Endodermal cell (in vitro differentiated cells): ENCODE measurements at regions not wholly inside any gene's neighbourhood (a gene's known extent, or its start where the extent isn't known, plus 50 kb on each side); places are given as distances from the start of the nearest gene placed in this dataset.

ENCODE experiments used
- DNase-seq: peaks from one replicate; pipeline ENCODE4 v3.0.0-alpha.2; 2017
- H3K27ac ChIP-seq: 2 replicates; pipeline ENCODE4 v1.5.1; 2013; ENCODE audit warnings: mild to moderate bottlenecking, low read depth, low read length, moderate library complexity
- H3K27me3 ChIP-seq: 2 replicates; pipeline ENCODE4 v1.6.1; 2013; ENCODE audit warnings: mild to moderate bottlenecking, low read length, moderate library complexity; ENCODE audit not compliant: insufficient read depth, control insufficient read depth, poor library complexity, severe bottlenecking
- H3K36me3 ChIP-seq: 2 replicates; pipeline ENCODE4 v1.7.0; 2013; ENCODE audit warnings: mild to moderate bottlenecking, low read length, moderate library complexity; ENCODE audit not compliant: control insufficient read depth, insufficient read depth
- H3K4me1 ChIP-seq: one replicate; pipeline ENCODE4 v1.7.0; 2013; ENCODE audit warnings: low read length; ENCODE audit not compliant: control insufficient read depth, insufficient read depth
- H3K4me3 ChIP-seq: 2 replicates; pipeline ENCODE4 v1.5.1; 2013; ENCODE audit warnings: mild to moderate bottlenecking, low read length, moderate library complexity
- H3K9ac ChIP-seq: 2 replicates; pipeline ENCODE4 v1.6.1; 2013; ENCODE audit warnings: mild to moderate bottlenecking, low read length, moderate library complexity; ENCODE audit not compliant: poor library complexity, severe bottlenecking; ENCODE audit errors: extremely low read depth
- H3K9me3 ChIP-seq: 2 replicates; pipeline ENCODE4 v1.6.1; 2013; ENCODE audit warnings: mild to moderate bottlenecking, low read length, moderate library complexity; ENCODE audit not compliant: control insufficient read depth
- H3K27ac Mint-ChIP-seq: 2 replicates; pipeline ENCODE4 v1.8.0; 2020; ENCODE audit warnings: mixed read lengths
- H3K27me3 Mint-ChIP-seq: 2 replicates; pipeline ENCODE4 v1.8.0; 2021; ENCODE audit warnings: mild to moderate bottlenecking, mixed read lengths; ENCODE audit not compliant: insufficient read depth
- H3K36me3 Mint-ChIP-seq: 2 replicates; pipeline ENCODE4 v1.8.0; 2020; ENCODE audit warnings: low read depth, mixed read lengths
- H3K4me1 Mint-ChIP-seq: 2 replicates; pipeline ENCODE4 v1.8.0; 2020; ENCODE audit warnings: mixed read lengths
- H3K4me3 Mint-ChIP-seq: 2 replicates; pipeline ENCODE4 v1.8.0; 2020; ENCODE audit warnings: mild to moderate bottlenecking, moderate library complexity, mixed read lengths
- H3K9me3 Mint-ChIP-seq: 2 replicates; pipeline ENCODE4 v1.8.0; 2020; ENCODE audit warnings: mild to moderate bottlenecking, mixed read lengths
- WGBS, 2 experiments: methylation state at CpG; one replicate each; pipeline versions ENCODE4 v1.1.5 to v1.1.7; 2013; ENCODE audit warnings: missing lambda C conversion rate in 2 of 2, mixed read lengths in 1 of 2; ENCODE audit not compliant: insufficient coverage in 1 of 2, insufficient read length in 1 of 2; 5-methylcytosine and 5-hydroxymethylcytosine counted together
- TF ChIP-seq, protein P1 (sequence below): fragments of 200-600 bp; sonication (generic); conservative IDR thresholded peaks from 2 replicates; pipeline ENCODE4 v1.5.0; 2021; ENCODE audit warnings: antibody characterized with exemption, mild to moderate bottlenecking

DNA sequence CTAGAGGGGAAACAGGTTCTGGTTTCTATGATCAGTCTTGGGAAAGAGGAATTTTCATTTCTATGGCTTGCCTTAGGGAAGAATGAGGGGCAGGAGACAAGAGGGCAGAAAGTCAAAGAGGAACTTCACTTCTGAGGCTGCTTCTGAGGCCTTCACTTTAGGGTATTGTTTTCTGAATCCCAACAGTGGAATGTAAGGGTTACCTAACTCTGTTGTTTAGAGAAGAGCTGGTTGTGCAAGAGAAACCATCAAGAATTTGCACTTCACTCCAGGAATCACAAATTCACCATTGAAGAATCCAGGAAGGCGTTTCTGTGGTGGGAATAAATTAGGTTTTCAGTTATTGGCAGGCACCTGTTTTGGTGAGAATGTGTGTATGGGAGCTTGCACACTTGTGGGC lies 126.7 kb upstream of the AMOT start:
- H3K27ac ChIP-seq, result no peak overlapping the region
- Mint-ChIP-seq H3K4me1 (peaks cover 4% of the 10 kb centered on the region), H3K27ac (no peak overlapping the region), H3K9me3 (no peaks in the 10 kb centered on the region), H3K27me3 (no peaks in the 10 kb centered on the region), H3K36me3 (no peaks in the 10 kb centered on the region), H3K4me3 (no peak overlapping the region)
- no peak for DNase-seq
- H3K9me3 ChIP-seq, result no peaks in the 10 kb centered on the region
- H3K36me3 ChIP-seq, result no peaks in the 10 kb centered on the region
- H3K4me3 ChIP-seq, result no peak overlapping the region
- 100% methylated on average over 1 of the region's 1 CpG; no CpG with 5 or more reads in 1 of the 2 experiments for WGBS, 2 experiments
- no peaks in the 10 kb centered on the region for H3K4me1 ChIP-seq
- no peak overlapping the region for H3K9ac ChIP-seq
- no peaks in the 10 kb centered on the region for H3K27me3 ChIP-seq
- TF ChIP-seq, protein P1, sequence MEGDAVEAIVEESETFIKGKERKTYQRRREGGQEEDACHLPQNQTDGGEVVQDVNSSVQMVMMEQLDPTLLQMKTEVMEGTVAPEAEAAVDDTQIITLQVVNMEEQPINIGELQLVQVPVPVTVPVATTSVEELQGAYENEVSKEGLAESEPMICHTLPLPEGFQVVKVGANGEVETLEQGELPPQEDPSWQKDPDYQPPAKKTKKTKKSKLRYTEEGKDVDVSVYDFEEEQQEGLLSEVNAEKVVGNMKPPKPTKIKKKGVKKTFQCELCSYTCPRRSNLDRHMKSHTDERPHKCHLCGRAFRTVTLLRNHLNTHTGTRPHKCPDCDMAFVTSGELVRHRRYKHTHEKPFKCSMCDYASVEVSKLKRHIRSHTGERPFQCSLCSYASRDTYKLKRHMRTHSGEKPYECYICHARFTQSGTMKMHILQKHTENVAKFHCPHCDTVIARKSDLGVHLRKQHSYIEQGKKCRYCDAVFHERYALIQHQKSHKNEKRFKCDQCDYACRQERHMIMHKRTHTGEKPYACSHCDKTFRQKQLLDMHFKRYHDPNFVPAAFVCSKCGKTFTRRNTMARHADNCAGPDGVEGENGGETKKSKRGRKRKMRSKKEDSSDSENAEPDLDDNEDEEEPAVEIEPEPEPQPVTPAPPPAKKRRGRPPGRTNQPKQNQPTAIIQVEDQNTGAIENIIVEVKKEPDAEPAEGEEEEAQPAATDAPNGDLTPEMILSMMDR, result no peak

GRCh38 chrX:112961981-112962380 lies 121.3 kb upstream of the AMOT start:
- no peaks in the 10 kb centered on the region for H3K27me3 Mint-ChIP-seq
- Histone ChIP-seq H3K4me3 (no peak overlapping the region), H3K4me1 (no peaks in the 10 kb centered on the region), H3K9me3 (no peaks in the 10 kb centered on the region), H3K27ac (no peak overlapping the region), H3K9ac (no peak overlapping the region), H3K36me3 (no peaks in the 10 kb centered on the region), H3K27me3 (no peaks in the 10 kb centered on the region)
- no peak overlapping the region for H3K27ac Mint-ChIP-seq
- no peaks in the 10 kb centered on the region for H3K9me3 Mint-ChIP-seq
- H3K4me1 Mint-ChIP-seq, result peaks cover 3% of the 10 kb centered on the region
- TF ChIP-seq, protein P1, result no peak
- H3K36me3 Mint-ChIP-seq, result no peaks in the 10 kb centered on the region
- no peak for DNase-seq
- H3K4me3 Mint-ChIP-seq, result no peak overlapping the region

DNA sequence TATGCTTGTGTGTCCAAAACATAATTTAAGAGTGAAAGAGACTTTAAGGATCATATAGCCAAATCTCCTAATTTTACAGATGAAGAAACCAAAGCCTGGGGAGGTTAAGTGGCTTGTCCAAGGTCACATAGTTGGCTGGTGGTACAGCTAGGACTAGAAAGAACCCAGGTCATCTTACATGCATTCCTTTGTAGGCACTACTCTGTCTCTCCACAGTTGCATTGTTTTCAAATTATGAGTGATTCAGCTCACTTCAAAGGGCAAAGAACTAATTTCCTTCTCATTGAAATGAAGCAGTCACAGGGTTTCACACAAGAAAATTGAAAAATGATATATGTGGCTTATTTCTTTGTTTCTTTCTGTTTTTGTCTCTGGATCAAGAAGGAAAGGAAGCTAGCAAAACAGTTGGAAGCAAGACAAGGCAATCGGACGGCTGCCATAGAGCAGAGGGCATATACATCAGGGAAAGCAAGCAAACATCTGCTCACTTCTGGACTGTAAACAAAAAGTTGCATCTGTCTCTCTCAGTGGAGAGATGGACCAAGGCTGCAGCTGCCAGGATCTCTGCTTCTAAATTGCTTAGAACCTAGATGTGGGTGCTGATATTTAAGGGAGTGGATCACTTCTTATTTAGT lies 107.5 kb upstream of the AMOT start:
- Histone ChIP-seq H3K36me3 (no peaks in the 10 kb centered on the region), H3K9me3 (no peaks in the 10 kb centered on the region), H3K9ac (no peak overlapping the region), H3K27ac (no peak overlapping the region), H3K4me3 (no peak overlapping the region), H3K4me1 (no peaks in the 10 kb centered on the region), H3K27me3 (no peaks in the 10 kb centered on the region)
- Mint-ChIP-seq H3K9me3 (no peaks in the 10 kb centered on the region), H3K27ac (no peak overlapping the region), H3K4me1 (peaks cover 7% of the 10 kb centered on the region), H3K36me3 (no peaks in the 10 kb centered on the region), H3K4me3 (no peak overlapping the region), H3K27me3 (no peaks in the 10 kb centered on the region)
- 100% methylated on average over 2 of the region's 2 CpGs; no CpG with 5 or more reads in 1 of the 2 experiments for WGBS, 2 experiments
- TF ChIP-seq, protein P1, result no peak
- no peak for DNase-seq
